ENCODE measurements at regions not wholly inside any gene's neighbourhood (a gene's known extent, or its start where the extent isn't known, plus 50 kb on each side); places are given as distances from the start of the nearest gene placed in this dataset.

GRCh38 chr11:92627615-92628256 lies 341.7 kb upstream of the MTNR1B start:
- TF ChIP-seq, protein P1, sequence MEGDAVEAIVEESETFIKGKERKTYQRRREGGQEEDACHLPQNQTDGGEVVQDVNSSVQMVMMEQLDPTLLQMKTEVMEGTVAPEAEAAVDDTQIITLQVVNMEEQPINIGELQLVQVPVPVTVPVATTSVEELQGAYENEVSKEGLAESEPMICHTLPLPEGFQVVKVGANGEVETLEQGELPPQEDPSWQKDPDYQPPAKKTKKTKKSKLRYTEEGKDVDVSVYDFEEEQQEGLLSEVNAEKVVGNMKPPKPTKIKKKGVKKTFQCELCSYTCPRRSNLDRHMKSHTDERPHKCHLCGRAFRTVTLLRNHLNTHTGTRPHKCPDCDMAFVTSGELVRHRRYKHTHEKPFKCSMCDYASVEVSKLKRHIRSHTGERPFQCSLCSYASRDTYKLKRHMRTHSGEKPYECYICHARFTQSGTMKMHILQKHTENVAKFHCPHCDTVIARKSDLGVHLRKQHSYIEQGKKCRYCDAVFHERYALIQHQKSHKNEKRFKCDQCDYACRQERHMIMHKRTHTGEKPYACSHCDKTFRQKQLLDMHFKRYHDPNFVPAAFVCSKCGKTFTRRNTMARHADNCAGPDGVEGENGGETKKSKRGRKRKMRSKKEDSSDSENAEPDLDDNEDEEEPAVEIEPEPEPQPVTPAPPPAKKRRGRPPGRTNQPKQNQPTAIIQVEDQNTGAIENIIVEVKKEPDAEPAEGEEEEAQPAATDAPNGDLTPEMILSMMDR (IDR thresholded peaks at IDR 0.05; ENCODE audit: extremely low read depth, missing control alignments) = no peak

DNA sequence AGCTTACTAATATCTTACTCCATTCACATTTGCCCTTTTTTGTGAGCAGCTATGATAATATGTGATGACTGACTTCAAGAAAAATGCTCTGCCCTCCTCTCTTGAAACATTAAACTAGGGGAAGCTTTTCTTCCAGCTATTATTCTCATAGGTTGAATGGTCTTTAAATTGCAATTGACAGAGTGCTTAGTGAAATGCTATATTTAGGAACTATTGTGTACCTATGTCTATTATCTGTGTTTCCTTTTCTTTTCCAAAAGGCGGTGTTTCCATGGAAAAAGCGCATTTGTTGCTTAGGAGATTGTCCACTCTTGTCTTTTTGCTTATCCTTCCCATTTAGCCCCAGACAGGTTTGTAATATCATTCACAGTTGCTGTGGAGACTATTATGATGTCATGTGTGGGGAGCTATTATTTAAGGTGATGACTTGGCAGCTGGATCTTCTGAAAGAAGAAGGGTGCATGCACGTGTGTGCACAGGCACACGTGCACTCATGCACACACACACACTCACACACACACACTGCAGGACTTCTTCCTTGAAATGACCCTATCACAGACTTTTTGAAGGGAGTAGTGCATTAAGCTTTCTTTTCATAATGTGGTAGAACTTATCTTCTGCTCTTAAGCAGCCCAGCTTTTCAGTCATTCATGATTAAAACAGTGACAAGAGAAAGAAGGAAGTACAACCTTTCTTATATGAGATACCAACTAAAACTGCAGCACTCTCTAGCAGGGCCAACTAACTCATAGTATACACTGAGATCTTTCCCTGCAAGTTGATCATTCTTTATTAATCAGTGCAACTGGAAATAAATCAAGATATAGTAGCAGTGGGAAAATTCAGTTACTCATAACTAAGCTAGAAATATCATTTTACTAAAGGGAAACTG lies 340.8 kb upstream of the MTNR1B start:
- no peak for DNase-seq (ENCODE audit: low spot score)
- TF ChIP-seq, protein P1 (IDR thresholded peaks at IDR 0.05; ENCODE audit: extremely low read depth, missing control alignments) = no peak

More at GRCh38 chr11:92627615-92628256, 341.7 kb upstream of the MTNR1B start:
- no peak for DNase-seq (ENCODE audit: low spot score)

DNA sequence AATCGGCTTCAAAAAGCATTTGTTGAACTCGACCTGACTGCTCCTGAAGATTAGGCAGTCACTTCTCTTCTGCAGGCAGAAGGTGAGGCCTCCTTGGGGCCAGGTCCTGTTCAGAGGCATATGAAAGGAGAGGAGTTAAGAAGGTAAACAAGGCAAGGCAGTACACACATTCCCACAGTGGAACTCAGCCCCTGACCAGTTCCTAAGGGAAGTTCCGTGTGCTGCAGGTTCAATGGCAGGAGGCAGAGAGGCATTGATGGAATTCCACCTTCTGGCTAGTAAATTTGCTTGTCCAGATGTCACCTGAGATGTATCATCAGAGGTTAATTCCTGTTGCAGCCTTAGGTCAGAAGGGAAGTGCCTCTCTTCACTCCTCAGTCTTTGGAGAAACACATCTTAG lies 337.0 kb upstream of the MTNR1B start:
- DNase-seq (ENCODE audit: low spot score) = no peak
- TF ChIP-seq, protein P1 (IDR thresholded peaks at IDR 0.05; ENCODE audit: extremely low read depth, missing control alignments) = no peak

DNA sequence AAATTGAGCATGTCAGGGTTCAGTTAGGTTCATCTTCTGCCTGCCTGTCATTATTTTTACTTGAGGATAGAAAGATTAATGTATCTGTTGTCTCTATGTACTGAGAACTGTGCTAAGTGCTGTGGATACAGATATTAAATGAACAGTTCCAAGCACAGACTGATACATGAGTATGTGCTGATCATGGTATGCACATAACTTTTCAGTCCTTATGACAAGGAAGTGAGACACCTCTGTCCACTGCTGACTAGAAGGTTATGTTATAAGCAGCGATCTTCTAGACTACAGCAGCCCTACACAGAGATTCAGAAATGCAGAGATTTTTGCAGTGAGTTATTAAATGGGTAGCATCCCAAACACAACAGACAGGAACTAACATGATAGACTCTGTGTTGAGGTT lies 335.6 kb upstream of the MTNR1B start:
- TF ChIP-seq, protein P1 (IDR thresholded peaks at IDR 0.05; ENCODE audit: extremely low read depth, missing control alignments) = no peak
- DNase-seq (ENCODE audit: low spot score) = no peak

DNA sequence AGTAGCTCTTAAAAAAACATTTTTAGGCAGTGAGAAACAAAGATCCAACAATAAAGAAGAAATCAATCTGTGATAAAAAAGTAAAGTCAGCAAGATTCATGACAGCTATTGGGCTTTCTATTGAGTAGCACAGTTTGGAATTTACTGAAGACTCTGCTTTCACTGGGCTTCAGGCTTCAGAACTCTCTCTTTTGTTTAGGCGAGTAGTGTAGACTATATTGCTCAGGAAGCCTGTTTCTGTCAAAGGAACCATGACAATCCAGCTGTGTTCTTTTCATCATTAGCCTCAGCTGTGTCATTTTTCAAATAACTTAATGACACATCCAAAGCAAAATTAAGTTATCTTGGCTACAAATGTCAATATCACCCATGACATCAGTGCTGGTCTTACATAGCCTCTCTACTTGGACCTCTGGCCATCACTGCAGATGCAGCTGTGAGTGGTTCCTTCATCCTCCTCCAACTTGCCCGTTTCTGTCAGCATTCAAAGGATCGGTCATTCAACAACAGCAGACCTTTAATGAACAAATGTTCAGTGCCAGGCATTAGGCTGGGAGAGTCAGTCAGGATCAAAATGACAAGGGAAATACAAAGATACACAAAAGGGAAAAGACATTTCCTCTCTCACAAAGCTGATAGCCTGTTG lies 332.8 kb upstream of the MTNR1B start:
- no peak for DNase-seq (ENCODE audit: low spot score)
- TF ChIP-seq, protein P1 (IDR thresholded peaks at IDR 0.05; ENCODE audit: extremely low read depth, missing control alignments) = no peak

DNA sequence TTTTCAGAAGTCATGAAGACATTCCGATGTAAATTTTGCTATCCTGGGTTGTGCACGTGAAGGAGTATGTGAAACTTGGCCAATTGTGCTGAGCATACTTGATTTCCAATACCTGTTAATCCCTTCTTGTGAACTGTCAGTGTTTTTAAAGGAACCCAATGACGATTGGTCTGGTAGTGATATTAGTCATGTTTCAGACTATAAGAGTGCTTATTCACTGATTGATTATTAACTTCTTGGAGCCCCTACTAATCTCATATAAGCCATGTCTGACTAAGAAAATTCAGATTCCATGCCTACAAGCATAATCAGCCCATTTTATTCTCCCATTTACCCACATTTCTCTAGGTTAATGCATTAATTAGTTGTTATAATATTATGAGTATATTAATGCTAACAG lies 330.8 kb upstream of the MTNR1B start:
- DNase-seq (ENCODE audit: low spot score) = no peak
- TF ChIP-seq, protein P1 (IDR thresholded peaks at IDR 0.05; ENCODE audit: extremely low read depth, missing control alignments) = no peak
